ENCODE measurements at regions not wholly inside any gene's neighbourhood (a gene's known extent, or its start where the extent isn't known, plus 50 kb on each side); places are given as distances from the start of the nearest gene placed in this dataset.

DNA sequence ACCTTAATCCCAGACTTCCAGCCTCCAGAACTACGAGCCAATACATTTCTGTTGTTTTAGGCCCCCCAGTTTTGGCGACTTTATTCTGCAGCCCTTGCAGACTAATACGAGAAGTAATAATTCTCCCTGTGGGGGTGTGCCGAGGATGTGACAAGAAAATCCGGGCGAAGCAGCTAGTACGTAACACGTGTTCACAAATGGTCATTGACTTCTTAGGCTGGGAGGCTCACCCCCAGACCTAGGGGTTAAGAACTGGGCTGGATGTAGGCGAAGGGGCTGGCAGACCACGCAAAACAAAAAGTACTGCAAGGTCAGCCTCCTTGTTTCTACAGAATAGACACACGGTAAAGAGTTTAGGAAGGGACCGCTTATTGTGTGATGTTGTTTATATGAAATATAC is 69.8 kb upstream of the ESRRB start:
- Histone ChIP-seq H3K27me3 (ENCODE audit: insufficient read depth, low read length) (peaks cover 61% of the 10 kb centered on the region), H2AFZ (ENCODE audit: low read length, unreplicated experiment) (no peak overlapping the region), H3K27ac (ENCODE audit: low read depth, low read length) (no peak overlapping the region), H3K4me1 (ENCODE audit: control insufficient read depth, insufficient read depth, low read length, unreplicated experiment) (no peaks in the 10 kb centered on the region), H3K4me3 (ENCODE audit: low read depth, low read length) (no peak overlapping the region), H3K79me2 (ENCODE audit: control insufficient read depth, insufficient read depth, low read length, unreplicated experiment) (no peaks in the 10 kb centered on the region), H3K36me3 (ENCODE audit: insufficient read depth, low read length) (no peaks in the 10 kb centered on the region)

GRCh38 chr14:76307786-76308780 is 67.9 kb upstream of the ESRRB start:
- no peaks in the 10 kb centered on the region for H3K36me3 ChIP-seq (ENCODE audit: insufficient read depth, low read length)
- H3K79me2 ChIP-seq (ENCODE audit: control insufficient read depth, insufficient read depth, low read length, unreplicated experiment), result no peaks in the 10 kb centered on the region
- H3K27ac ChIP-seq (ENCODE audit: low read depth, low read length), result no peak overlapping the region
- no peak overlapping the region for H2AFZ ChIP-seq (ENCODE audit: low read length, unreplicated experiment)
- H3K4me3 ChIP-seq (ENCODE audit: low read depth, low read length), result no peak overlapping the region
- no peaks in the 10 kb centered on the region for H3K4me1 ChIP-seq (ENCODE audit: control insufficient read depth, insufficient read depth, low read length, unreplicated experiment)
- H3K27me3 ChIP-seq (ENCODE audit: insufficient read depth, low read length), result peaks cover 71% of the 10 kb centered on the region

GRCh38 chr14:76309572-76310162 is 66.3 kb upstream of the ESRRB start:
- no peak overlapping the region for H3K27ac ChIP-seq (ENCODE audit: low read depth, low read length)
- peaks cover 82% of the 10 kb centered on the region for H3K27me3 ChIP-seq (ENCODE audit: insufficient read depth, low read length)
- no peaks in the 10 kb centered on the region for H3K4me1 ChIP-seq (ENCODE audit: control insufficient read depth, insufficient read depth, low read length, unreplicated experiment)
- H2AFZ ChIP-seq (ENCODE audit: low read length, unreplicated experiment), result no peak overlapping the region
- H3K79me2 ChIP-seq (ENCODE audit: control insufficient read depth, insufficient read depth, low read length, unreplicated experiment), result no peaks in the 10 kb centered on the region
- H3K36me3 ChIP-seq (ENCODE audit: insufficient read depth, low read length), result no peaks in the 10 kb centered on the region
- no peak overlapping the region for H3K4me3 ChIP-seq (ENCODE audit: low read depth, low read length)

- Histone ChIP-seq H3K36me3 (ENCODE audit: insufficient read depth, low read length) (no peaks in the 10 kb centered on the region), H3K4me3 (ENCODE audit: low read depth, low read length) (no peak overlapping the region), H3K4me1 (ENCODE audit: control insufficient read depth, insufficient read depth, low read length, unreplicated experiment) (no peaks in the 10 kb centered on the region), H3K79me2 (ENCODE audit: control insufficient read depth, insufficient read depth, low read length, unreplicated experiment) (no peaks in the 10 kb centered on the region), H3K27ac (ENCODE audit: low read depth, low read length) (no peak overlapping the region), H3K27me3 (ENCODE audit: insufficient read depth, low read length) (peaks cover 94% of the 10 kb centered on the region), H2AFZ (ENCODE audit: low read length, unreplicated experiment) (no peak overlapping the region)
Measured at GRCh38 chr14:76311079-76311758, 64.7 kb upstream of the ESRRB start.

DNA sequence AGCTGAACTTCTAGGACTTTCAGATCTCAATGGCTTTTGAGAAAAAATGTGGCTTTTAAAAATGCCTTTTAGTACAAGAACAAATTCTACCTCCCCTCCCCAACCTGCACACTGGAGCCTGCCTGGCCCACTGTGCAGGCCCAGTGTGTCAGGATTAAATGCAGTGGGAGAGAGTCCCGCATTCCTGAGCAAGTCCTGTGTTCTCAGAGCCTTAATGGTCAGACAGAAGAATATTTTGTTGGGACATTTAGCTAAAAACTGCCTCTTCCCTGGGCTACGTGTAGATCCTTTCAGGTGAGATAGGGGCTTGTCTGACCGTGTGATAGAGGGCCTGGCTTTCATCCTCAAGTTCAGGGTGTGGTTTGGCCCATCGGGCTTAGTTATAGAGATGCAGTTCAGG is 63.1 kb upstream of the ESRRB start:
- Histone ChIP-seq H3K79me2 (ENCODE audit: control insufficient read depth, insufficient read depth, low read length, unreplicated experiment) (no peaks in the 10 kb centered on the region), H3K36me3 (ENCODE audit: insufficient read depth, low read length) (no peaks in the 10 kb centered on the region), H3K27me3 (ENCODE audit: insufficient read depth, low read length) (peaks cover 94% of the 10 kb centered on the region), H2AFZ (ENCODE audit: low read length, unreplicated experiment) (no peak overlapping the region), H3K4me1 (ENCODE audit: control insufficient read depth, insufficient read depth, low read length, unreplicated experiment) (no peaks in the 10 kb centered on the region), H3K4me3 (ENCODE audit: low read depth, low read length) (no peak overlapping the region), H3K27ac (ENCODE audit: low read depth, low read length) (no peak overlapping the region)

DNA sequence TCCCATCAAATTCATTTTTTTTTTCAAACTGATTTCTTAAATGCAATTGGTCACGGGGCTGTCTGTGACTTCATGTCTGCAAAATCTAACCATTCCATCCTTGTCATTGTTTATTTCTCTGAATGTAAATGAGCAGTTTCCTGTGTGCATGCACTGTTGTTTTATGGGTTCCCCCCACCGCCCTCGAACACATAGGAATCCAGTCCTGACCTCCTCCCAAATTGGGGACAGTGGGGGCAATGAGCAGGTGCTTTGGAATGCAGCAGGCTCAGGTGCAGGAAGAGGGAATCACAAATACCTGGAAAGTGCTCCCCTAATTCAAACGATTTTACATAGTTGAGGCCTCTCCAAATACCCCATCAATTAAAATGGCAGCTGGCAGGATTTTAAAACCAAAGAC is 62.6 kb upstream of the ESRRB start:
- no peaks in the 10 kb centered on the region for H3K79me2 ChIP-seq (ENCODE audit: control insufficient read depth, insufficient read depth, low read length, unreplicated experiment)
- H3K4me3 ChIP-seq (ENCODE audit: low read depth, low read length), result no peak overlapping the region
- no peak overlapping the region for H2AFZ ChIP-seq (ENCODE audit: low read length, unreplicated experiment)
- H3K4me1 ChIP-seq (ENCODE audit: control insufficient read depth, insufficient read depth, low read length, unreplicated experiment), result no peaks in the 10 kb centered on the region
- H3K36me3 ChIP-seq (ENCODE audit: insufficient read depth, low read length), result no peaks in the 10 kb centered on the region
- H3K27me3 ChIP-seq (ENCODE audit: insufficient read depth, low read length), result peaks cover 97% of the 10 kb centered on the region
- H3K27ac ChIP-seq (ENCODE audit: low read depth, low read length), result no peak overlapping the region

- Histone ChIP-seq H2AFZ (ENCODE audit: low read length, unreplicated experiment) (no peak overlapping the region), H3K36me3 (ENCODE audit: insufficient read depth, low read length) (no peaks in the 10 kb centered on the region), H3K27me3 (ENCODE audit: insufficient read depth, low read length) (peaks cover 96% of the 10 kb centered on the region), H3K4me3 (ENCODE audit: low read depth, low read length) (no peak overlapping the region), H3K4me1 (ENCODE audit: control insufficient read depth, insufficient read depth, low read length, unreplicated experiment) (no peaks in the 10 kb centered on the region), H3K27ac (ENCODE audit: low read depth, low read length) (no peak overlapping the region), H3K79me2 (ENCODE audit: control insufficient read depth, insufficient read depth, low read length, unreplicated experiment) (no peaks in the 10 kb centered on the region)
Measured at GRCh38 chr14:76313852-76314251, 62.1 kb upstream of the ESRRB start.

DNA sequence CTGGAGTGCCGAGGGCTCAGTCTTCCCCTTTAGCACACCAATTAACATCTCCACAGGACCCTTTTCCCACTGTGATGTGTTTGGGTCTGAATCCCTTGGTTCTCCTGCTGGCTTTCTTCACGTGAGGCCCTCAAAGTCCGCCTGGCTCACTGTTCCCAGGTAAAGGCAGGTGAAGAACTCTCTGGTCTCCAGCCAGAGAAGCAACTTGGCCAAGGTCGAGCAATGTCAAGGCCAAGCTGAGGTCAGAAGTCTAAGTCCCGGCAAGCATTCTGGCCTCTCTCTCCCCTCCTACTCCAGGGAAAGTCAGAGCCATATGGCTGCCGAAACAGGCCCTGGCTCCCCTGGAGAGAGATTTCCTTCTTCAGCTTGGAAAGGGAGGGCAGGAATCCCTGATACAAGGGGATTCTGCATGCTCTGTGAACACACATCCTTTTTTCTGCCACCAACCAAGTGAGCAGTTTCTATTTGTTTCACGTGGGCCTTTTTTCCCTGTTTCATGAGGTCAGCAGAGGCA is 61.4 kb upstream of the ESRRB start:
- no peaks in the 10 kb centered on the region for H3K79me2 ChIP-seq (ENCODE audit: control insufficient read depth, insufficient read depth, low read length, unreplicated experiment)
- no peaks in the 10 kb centered on the region for H3K36me3 ChIP-seq (ENCODE audit: insufficient read depth, low read length)
- no peak overlapping the region for H3K27ac ChIP-seq (ENCODE audit: low read depth, low read length)
- peaks cover 96% of the 10 kb centered on the region for H3K27me3 ChIP-seq (ENCODE audit: insufficient read depth, low read length)
- no peak overlapping the region for H3K4me3 ChIP-seq (ENCODE audit: low read depth, low read length)
- no peak overlapping the region for H2AFZ ChIP-seq (ENCODE audit: low read length, unreplicated experiment)
- no peaks in the 10 kb centered on the region for H3K4me1 ChIP-seq (ENCODE audit: control insufficient read depth, insufficient read depth, low read length, unreplicated experiment)

DNA sequence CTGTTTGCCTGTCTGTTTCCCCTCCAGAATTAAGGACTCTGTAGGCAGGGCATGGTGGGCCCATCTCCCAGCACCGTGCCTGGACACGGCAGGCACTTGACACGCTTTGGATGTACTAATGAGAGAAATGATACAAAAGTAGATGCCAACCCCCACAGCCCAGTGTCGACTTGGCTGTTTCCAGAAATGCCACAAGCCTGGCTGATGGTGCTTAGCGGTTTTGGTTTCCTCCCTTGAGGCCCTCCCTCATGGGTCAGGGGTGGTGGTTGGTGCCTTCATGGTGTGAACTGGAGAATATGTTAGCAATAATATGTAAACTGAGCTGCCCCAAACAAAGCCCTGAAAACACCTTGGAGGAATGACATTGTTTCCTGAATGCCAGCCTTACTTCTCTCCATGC is 55.5 kb upstream of the ESRRB start:
- Histone ChIP-seq H3K36me3 (ENCODE audit: insufficient read depth, low read length) (no peaks in the 10 kb centered on the region), H2AFZ (ENCODE audit: low read length, unreplicated experiment) (no peak overlapping the region), H3K4me1 (ENCODE audit: control insufficient read depth, insufficient read depth, low read length, unreplicated experiment) (no peaks in the 10 kb centered on the region), H3K27ac (ENCODE audit: low read depth, low read length) (no peak overlapping the region), H3K4me3 (ENCODE audit: low read depth, low read length) (no peak overlapping the region), H3K27me3 (ENCODE audit: insufficient read depth, low read length) (peaks cover 85% of the 10 kb centered on the region), H3K79me2 (ENCODE audit: control insufficient read depth, insufficient read depth, low read length, unreplicated experiment) (no peaks in the 10 kb centered on the region)

- H3K79me2 ChIP-seq (ENCODE audit: control insufficient read depth, insufficient read depth, low read length, unreplicated experiment), result no peaks in the 10 kb centered on the region
- no peaks in the 10 kb centered on the region for H3K36me3 ChIP-seq (ENCODE audit: insufficient read depth, low read length)
- H2AFZ ChIP-seq (ENCODE audit: low read length, unreplicated experiment), result no peak overlapping the region
- H3K4me1 ChIP-seq (ENCODE audit: control insufficient read depth, insufficient read depth, low read length, unreplicated experiment), result no peaks in the 10 kb centered on the region
- H3K27ac ChIP-seq (ENCODE audit: low read depth, low read length), result no peak overlapping the region
- H3K4me3 ChIP-seq (ENCODE audit: low read depth, low read length), result no peak overlapping the region
- H3K27me3 ChIP-seq (ENCODE audit: insufficient read depth, low read length), result peaks cover 85% of the 10 kb centered on the region
Measured at GRCh38 chr14:76320975-76321374, 55.0 kb upstream of the ESRRB start.
